22Rv1 (cell line): ENCODE measurements at regions not wholly inside any gene's neighbourhood (a gene's known extent, or its start where the extent isn't known, plus 50 kb on each side); places are given as distances from the start of the nearest gene placed in this dataset.

ENCODE experiments used
- H3K27ac ChIP-seq: fragments of 450-650 bp; 2 replicates; pipeline ENCODE4 v1.5.1; 2017
- ZFX ChIP-seq: fragments of 450-650 bp; IDR thresholded peaks from 2 replicates; pipeline ENCODE4 v1.6.1; 2017; ENCODE audit warnings: antibody characterized with exemption, borderline replicate concordance
- TF ChIP-seq, protein P1 (sequence below): fragments of 450-650 bp; IDR thresholded peaks from 2 replicates; pipeline ENCODE4 v1.5.1; 2017; ENCODE audit warnings: mild to moderate bottlenecking

DNA sequence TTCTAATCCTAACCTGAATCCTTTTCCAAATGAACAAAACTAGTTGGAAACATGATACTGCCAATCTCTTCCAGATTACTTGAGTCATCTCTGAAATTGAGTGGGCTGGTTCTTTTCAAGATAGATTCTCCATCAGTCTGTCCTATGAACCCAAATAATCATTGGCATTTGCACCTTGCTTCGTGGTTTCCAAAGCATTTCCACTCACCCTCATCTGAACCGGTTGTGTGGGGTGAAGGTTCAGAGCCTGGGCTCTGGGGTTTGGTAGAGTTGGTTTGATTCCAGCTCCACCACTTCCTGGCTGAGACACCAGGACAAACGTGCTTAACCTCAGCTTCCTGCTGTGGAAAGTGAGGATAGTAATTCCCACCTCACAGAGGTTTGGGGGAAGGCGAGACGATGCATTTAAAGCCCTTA lies 206.4 kb upstream of the E2F8 start:
- H3K27ac ChIP-seq: no peak overlapping the region
- TF ChIP-seq, protein P1, sequence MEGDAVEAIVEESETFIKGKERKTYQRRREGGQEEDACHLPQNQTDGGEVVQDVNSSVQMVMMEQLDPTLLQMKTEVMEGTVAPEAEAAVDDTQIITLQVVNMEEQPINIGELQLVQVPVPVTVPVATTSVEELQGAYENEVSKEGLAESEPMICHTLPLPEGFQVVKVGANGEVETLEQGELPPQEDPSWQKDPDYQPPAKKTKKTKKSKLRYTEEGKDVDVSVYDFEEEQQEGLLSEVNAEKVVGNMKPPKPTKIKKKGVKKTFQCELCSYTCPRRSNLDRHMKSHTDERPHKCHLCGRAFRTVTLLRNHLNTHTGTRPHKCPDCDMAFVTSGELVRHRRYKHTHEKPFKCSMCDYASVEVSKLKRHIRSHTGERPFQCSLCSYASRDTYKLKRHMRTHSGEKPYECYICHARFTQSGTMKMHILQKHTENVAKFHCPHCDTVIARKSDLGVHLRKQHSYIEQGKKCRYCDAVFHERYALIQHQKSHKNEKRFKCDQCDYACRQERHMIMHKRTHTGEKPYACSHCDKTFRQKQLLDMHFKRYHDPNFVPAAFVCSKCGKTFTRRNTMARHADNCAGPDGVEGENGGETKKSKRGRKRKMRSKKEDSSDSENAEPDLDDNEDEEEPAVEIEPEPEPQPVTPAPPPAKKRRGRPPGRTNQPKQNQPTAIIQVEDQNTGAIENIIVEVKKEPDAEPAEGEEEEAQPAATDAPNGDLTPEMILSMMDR: no peak
- TF ChIP-seq ZFX: no peak

DNA sequence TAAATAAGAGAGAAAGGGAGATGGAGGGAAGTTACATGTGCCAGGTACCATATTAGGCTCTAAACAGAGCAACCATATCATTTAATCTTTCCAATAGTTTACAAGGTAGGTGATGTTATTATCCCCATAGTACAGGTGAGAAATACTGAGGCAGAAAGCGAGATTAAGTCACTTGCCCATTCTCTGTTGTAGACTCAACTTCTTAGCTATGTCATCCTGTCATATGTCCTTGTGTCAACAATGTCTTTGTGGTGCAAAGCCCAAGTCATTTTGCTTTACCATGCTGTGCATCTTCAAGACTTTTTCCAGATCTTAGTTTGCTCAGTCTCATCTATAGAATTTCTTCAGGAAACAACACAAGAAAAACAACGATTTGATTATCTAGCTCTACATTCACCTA lies 205.0 kb upstream of the E2F8 start:
- H3K27ac ChIP-seq: no peak overlapping the region
- TF ChIP-seq, protein P1: no peak
- TF ChIP-seq ZFX: no peak

DNA sequence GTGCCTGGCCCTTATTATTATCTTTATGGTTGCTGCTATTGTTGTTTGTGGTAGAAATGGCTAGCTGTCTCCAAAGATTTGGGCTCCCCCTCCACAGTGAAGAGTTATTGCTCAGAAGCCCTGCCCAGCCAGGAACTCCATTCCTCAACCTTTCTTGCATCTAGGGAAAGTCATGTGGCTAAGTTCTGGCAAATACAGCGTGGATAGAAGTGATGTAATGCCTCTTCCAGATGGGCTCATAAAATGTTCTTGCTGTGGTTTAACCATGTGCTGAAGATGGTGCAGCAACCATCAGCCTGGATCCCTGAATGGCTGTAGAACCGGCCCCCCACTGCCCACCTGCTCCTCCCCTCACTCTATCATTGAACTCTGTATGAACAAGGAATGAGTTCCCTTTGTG lies 203.5 kb upstream of the E2F8 start:
- no peak for TF ChIP-seq ZFX
- TF ChIP-seq, protein P1: no peak
- no peak overlapping the region for H3K27ac ChIP-seq

DNA sequence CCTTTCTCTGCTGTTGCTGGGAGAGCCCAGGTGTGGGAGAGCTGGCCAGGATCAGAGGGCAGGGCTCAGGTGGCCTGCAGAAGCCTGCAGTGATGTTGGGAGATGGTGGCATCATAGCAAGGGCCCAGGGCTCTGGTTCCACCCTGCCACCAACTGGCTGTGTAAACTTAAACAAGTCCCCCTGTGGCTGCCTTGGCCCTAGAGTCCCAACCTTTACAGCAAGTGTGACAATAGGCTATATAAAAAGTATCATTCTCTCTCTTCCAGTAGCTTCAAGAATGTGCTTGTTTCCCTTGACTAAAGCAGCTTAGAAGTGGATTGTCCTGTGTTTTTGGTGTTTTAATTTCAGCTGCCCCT lies 201.8 kb upstream of the E2F8 start:
- TF ChIP-seq, protein P1: no peak
- TF ChIP-seq ZFX: no peak
- no peak overlapping the region for H3K27ac ChIP-seq

DNA sequence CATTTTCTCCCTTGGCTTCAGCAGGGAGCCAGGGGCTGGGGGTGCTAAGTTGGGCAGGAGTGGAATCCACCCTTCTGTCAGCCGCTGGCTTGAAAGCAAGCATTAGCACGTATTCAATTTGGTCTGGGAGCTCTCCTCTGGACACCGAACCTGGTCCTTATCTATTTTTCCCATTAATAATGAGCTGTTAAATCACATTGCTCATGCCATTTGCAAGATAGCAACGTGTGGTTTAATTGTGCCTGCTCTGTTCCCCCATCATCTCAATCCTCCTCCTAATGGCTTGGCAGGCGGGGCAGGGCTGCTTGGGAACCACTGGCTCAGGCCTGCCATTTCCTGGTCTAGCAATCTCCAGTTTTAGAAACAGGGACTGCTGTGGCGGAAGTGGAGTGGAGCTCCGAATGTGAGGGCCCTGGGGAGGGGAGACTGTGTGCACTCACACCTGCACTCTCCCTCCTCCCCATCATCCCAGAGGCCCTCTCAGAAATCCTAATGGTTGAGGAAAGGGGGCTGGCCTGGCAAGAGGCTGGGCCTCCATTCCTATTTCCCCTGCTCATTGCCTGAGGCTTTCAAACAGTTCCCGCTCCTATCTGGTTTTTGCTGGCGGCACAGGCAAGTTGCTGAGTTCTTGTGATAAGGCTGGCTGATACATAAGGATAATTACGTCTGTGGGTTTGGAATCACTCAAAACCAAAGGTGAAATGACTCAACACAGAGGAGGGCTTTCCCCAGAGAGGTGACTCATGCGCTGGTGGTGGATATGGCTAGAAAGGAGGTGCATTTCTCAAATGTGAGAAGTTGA lies 201.2 kb upstream of the E2F8 start:
- no peak overlapping the region for H3K27ac ChIP-seq
- no peak for TF ChIP-seq ZFX
- TF ChIP-seq, protein P1: no peak

DNA sequence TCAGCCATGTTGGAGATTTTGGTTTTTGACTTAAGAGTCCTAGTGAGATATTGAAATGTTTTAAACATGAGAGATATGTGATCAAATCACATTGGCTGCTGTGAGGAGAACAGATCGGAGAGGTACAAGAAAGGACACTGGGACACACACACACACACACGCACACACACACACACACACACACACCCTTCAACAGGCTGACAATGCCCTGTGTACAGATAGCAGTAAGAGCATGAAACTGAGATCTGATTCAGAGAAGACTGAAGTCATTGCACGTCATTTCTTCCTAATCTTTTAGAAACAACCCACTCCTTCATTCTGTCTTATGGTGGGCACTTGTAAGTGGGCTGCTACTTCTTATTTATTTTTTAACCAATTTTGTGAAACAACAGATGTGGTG lies 200.5 kb upstream of the E2F8 start:
- H3K27ac ChIP-seq: no peak overlapping the region
- TF ChIP-seq, protein P1: no peak
- TF ChIP-seq ZFX: no peak

DNA sequence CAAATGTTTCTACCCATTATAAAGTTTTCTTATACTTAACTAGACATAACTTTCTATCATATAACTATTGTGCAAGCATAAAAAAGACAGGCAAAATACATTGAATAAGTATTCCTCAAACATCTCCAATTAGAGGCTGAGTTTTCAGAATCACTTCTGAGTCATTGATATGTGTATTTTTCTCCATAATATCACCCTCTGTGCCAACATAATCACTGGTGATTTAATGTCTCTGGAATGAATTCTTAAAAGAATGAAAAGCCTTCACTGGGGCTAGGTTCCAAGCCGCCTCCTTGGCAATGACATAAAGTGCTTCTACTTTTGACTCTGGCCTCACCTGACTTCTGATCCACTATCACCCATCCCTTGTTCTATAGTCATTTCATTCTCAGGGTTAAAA lies 197.0 kb upstream of the E2F8 start:
- no peak for TF ChIP-seq ZFX
- TF ChIP-seq, protein P1: no peak
- no peak overlapping the region for H3K27ac ChIP-seq
